Tibial nerve (tissue), 4 donors: ENCODE measurements at regions not wholly inside any gene's neighbourhood (a gene's known extent, or its start where the extent isn't known, plus 50 kb on each side); places are given as distances from the start of the nearest gene placed in this dataset.

ENCODE experiments used
- DNase-seq, 2 donors: peaks; one replicate each; pipeline ENCODE4 v3.0.0-alpha.2; 2019; ENCODE audit warnings: low spot score in 2 of 2
- H3K27ac ChIP-seq, 4 donors: fragments of 200-600 bp; sonication (generic) in 3 of 4; one replicate each; pipeline ENCODE4 v1.5.1; 2017 to 2019; ENCODE audit warnings: mild to moderate bottlenecking in 1 of 4
- H3K27me3 ChIP-seq, 2 donors: fragments of 200-600 bp; sonication (generic) in 1 of 2; one replicate each; pipeline versions ENCODE4 v1.5.1 to v1.6.0; 2017 to 2019
- H3K36me3 ChIP-seq, 3 donors: fragments of 200-600 bp; sonication (generic); one replicate each; pipeline ENCODE4 v1.5.1; 2018 to 2019
- H3K4me1 ChIP-seq, 4 donors: fragments of 200-600 bp; sonication (generic) in 3 of 4; one replicate each; pipeline ENCODE4 v1.5.1; 2017 to 2019
- H3K4me3 ChIP-seq, 4 donors: fragments of 200-600 bp; sonication (generic) in 3 of 4; one replicate each; pipeline ENCODE4 v1.5.1; 2017 to 2019; ENCODE audit warnings: mild to moderate bottlenecking in 1 of 4, moderate library complexity in 1 of 4
- H3K9me3 ChIP-seq, 4 donors: fragments of 200-600 bp; sonication (generic) in 3 of 4; one replicate each; pipeline ENCODE4 v1.5.1; 2017 to 2019
- CTCF ChIP-seq, 5 experiments: fragments of 200-600 bp in 3 of 5; fragments of 450-650 bp in 2 of 5; sonication (generic) in 3 of 5; IDR thresholded peaks; one replicate each; pipeline ENCODE4 v1.5.1; 2016 to 2019; ENCODE audit warnings: antibody characterized with exemption in 5 of 5, mild to moderate bottlenecking in 3 of 5, moderate library complexity in 2 of 5
- EP300 ChIP-seq, 2 donors: sonication (generic); formaldehyde crosslinking; IDR thresholded peaks; one replicate each; pipeline ENCODE4 v1.6.1; 2017; ENCODE audit warnings: antibody characterized with exemption in 2 of 2, mild to moderate bottlenecking in 1 of 2
- POLR2A ChIP-seq, 2 donors: fragments of 450-650 bp; IDR thresholded peaks; one replicate each; pipeline ENCODE4 v1.6.1; 2017; ENCODE audit warnings: antibody characterized with exemption in 2 of 2, mild to moderate bottlenecking in 2 of 2, moderate library complexity in 2 of 2
- WGBS, 2 donors: methylation state at CpG; one replicate each; pipeline ENCODE4 v1.1.5; 2018; 5-methylcytosine and 5-hydroxymethylcytosine counted together

- TF ChIP-seq EP300 (IDR thresholded peaks at IDR 0.05): peak; percentile 49 to 89
- no peak for TF ChIP-seq CTCF (IDR thresholded peaks at IDR 0.05)
- Histone ChIP-seq H3K36me3 (no peaks in the 10 kb centered on the region), H3K4me1 (peaks cover 0 to 37% (median 4%) of the 10 kb centered on the region in 4 donors), H3K27me3 (no peaks in the 10 kb centered on the region), H3K27ac (peak overlapping the region in 1 of 4 donors; percentile 12), H3K9me3 (no peaks in the 10 kb centered on the region), H3K4me3 (no peak overlapping the region)
- DNase-seq: peak in 1 of 2 donors; percentile 38
- WGBS, 2 donors: 10 to 11% methylated on average over 6 of the region's 6 CpGs
Observed at GRCh38 chr9:110027671-110028081, 180.3 kb downstream of the C9orf152 start.

GRCh38 chr9:110028271-110028670, 179.7 kb downstream of the C9orf152 start:
- Histone ChIP-seq H3K27me3 (no peaks in the 10 kb centered on the region), H3K27ac (peak overlapping the region in 1 of 4 donors; percentile 31), H3K4me3 (no peak overlapping the region), H3K36me3 (no peaks in the 10 kb centered on the region), H3K9me3 (no peaks in the 10 kb centered on the region), H3K4me1 (peaks cover 0 to 37% (median 4%) of the 10 kb centered on the region in 4 donors)
- TF ChIP-seq POLR2A (IDR thresholded peaks at IDR 0.05): no peak
- no peak for TF ChIP-seq CTCF (IDR thresholded peaks at IDR 0.05)
- TF ChIP-seq EP300 (IDR thresholded peaks at IDR 0.05): no peak
- 52 to 56% methylated on average over 5 of the region's 5 CpGs for WGBS, 2 donors
- DNase-seq: no peak

- no peaks in the 10 kb centered on the region for H3K27me3 ChIP-seq
- H3K36me3 ChIP-seq: no peaks in the 10 kb centered on the region
- H3K9me3 ChIP-seq: no peaks in the 10 kb centered on the region
- 66 to 71% methylated on average over 3 of the region's 3 CpGs for WGBS, 2 donors
- H3K4me1 ChIP-seq: peaks cover 0 to 37% (median 4%) of the 10 kb centered on the region in 4 donors
- no peak overlapping the region for H3K4me3 ChIP-seq
- DNase-seq: no peak
- TF ChIP-seq CTCF (IDR thresholded peaks at IDR 0.05): no peak
- TF ChIP-seq POLR2A (IDR thresholded peaks at IDR 0.05): no peak
- no peak for TF ChIP-seq EP300 (IDR thresholded peaks at IDR 0.05)
- H3K27ac ChIP-seq: peak overlapping the region in 2 of 4 donors; percentile 45 to 63
Observed at GRCh38 chr9:110028676-110029075, 179.3 kb downstream of the C9orf152 start.

GRCh38 chr9:110029429-110029955, 178.5 kb downstream of the C9orf152 start:
- H3K27me3 ChIP-seq: no peaks in the 10 kb centered on the region
- TF ChIP-seq POLR2A (IDR thresholded peaks at IDR 0.05): no peak
- peak in 1 of 2 donors; percentile 63 for TF ChIP-seq EP300 (IDR thresholded peaks at IDR 0.05)
- no peak for TF ChIP-seq CTCF (IDR thresholded peaks at IDR 0.05)
- H3K27ac ChIP-seq: peak overlapping the region in 2 of 4 donors; percentile 45 to 63
- H3K36me3 ChIP-seq: no peaks in the 10 kb centered on the region
- H3K4me3 ChIP-seq: no peak overlapping the region
- H3K9me3 ChIP-seq: no peaks in the 10 kb centered on the region
- H3K4me1 ChIP-seq: peaks cover 0 to 37% (median 4%) of the 10 kb centered on the region in 4 donors
- peak in 1 of 2 donors; percentile 29 for DNase-seq
- WGBS, 2 donors: 72 to 73% methylated on average over 4 of the region's 4 CpGs

- H3K36me3 ChIP-seq: no peaks in the 10 kb centered on the region
- DNase-seq: no peak
- H3K9me3 ChIP-seq: no peaks in the 10 kb centered on the region
- H3K4me1 ChIP-seq: peaks cover 0 to 37% (median 4%) of the 10 kb centered on the region in 4 donors
- H3K27ac ChIP-seq: peak overlapping the region in 1 of 4 donors; percentile 31
- no peaks in the 10 kb centered on the region for H3K27me3 ChIP-seq
- no peak overlapping the region for H3K4me3 ChIP-seq
- 77 to 80% methylated on average over 4 of the region's 4 CpGs for WGBS, 2 donors
- TF ChIP-seq EP300 (IDR thresholded peaks at IDR 0.05): no peak
- no peak for TF ChIP-seq POLR2A (IDR thresholded peaks at IDR 0.05)
- TF ChIP-seq CTCF (IDR thresholded peaks at IDR 0.05): no peak
Observed at GRCh38 chr9:110029956-110030480, 177.9 kb downstream of the C9orf152 start.
